Glutamatergic neuron (in vitro differentiated cells): ENCODE measurements at regions not wholly inside any gene's neighbourhood (a gene's known extent, or its start where the extent isn't known, plus 50 kb on each side); places are given as distances from the start of the nearest gene placed in this dataset.

Experiments used
- DNase-seq: peaks from one replicate; pipeline ENCODE4 v3.0.0; 2022
- H3K27ac Mint-ChIP-seq: one replicate; pipeline ENCODE4 v1.8.0; 2020; ENCODE audit warnings: mild to moderate bottlenecking, mixed read lengths, inconsistent platforms; ENCODE audit not compliant: unreplicated experiment
- H3K27me3 Mint-ChIP-seq: one replicate; pipeline ENCODE4 v1.8.0; 2020; ENCODE audit warnings: mild to moderate bottlenecking, moderate library complexity, mixed read lengths, inconsistent platforms; ENCODE audit not compliant: unreplicated experiment
- H3K36me3 Mint-ChIP-seq: one replicate; pipeline ENCODE4 v1.8.0; 2020; ENCODE audit warnings: mild to moderate bottlenecking, mixed read lengths, inconsistent platforms; ENCODE audit not compliant: unreplicated experiment
- H3K4me1 Mint-ChIP-seq: one replicate; pipeline ENCODE4 v1.8.0; 2020; ENCODE audit warnings: mild to moderate bottlenecking, low read depth, mixed read lengths, inconsistent platforms; ENCODE audit not compliant: unreplicated experiment
- H3K4me3 Mint-ChIP-seq: one replicate; pipeline ENCODE4 v1.8.0; 2020; ENCODE audit warnings: mild to moderate bottlenecking, mixed read lengths, inconsistent platforms; ENCODE audit not compliant: unreplicated experiment
- H3K9me3 Mint-ChIP-seq: one replicate; pipeline ENCODE4 v1.8.0; 2020; ENCODE audit warnings: mild to moderate bottlenecking, moderate library complexity, mixed read lengths, inconsistent platforms; ENCODE audit not compliant: unreplicated experiment
- TF ChIP-seq, protein P1 (sequence below): fragments of 200-600 bp; sonication (generic); IDR thresholded peaks from one replicate; pipeline ENCODE4 v1.5.0; 2021; ENCODE audit not compliant: partially characterized antibody, unreplicated experiment

DNA sequence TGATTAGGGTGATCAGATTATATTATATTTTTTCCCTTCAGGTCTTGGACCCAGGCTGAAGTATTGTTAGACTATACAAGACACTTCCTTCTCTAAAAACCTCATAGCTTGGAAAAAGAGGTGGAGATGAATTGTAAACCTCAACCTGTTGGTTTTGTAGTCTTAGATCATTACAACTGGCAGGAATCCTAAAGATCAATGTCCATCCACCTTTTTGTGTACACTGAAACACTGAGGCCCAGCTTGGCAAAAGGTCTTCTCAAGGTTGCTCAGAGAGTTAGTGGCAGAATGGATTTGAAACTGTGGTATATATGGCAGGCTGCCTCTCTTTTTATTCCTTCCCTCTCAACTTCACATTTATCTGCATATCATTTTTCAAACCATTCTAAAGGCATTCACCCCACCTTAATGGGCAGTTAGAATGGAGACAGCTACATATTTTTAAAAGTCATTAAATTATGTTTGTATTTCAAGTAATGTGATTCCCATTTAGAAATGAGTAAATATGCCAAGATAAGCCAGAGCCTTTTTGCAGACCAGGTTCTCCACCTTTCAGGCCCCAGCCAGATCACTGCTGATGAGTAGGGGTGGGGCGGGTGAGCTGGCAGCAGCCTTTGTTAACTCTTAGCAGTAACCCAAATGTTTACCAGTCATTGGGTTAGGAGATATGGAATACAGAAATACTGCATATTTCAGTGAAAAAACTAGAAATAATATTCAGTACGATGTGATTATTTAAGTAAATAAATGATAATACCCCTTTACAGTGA, 243.2 kb upstream of the F9 start:
- Mint-ChIP-seq H3K36me3 (no peaks in the 10 kb centered on the region), H3K4me1 (no peaks in the 10 kb centered on the region), H3K27me3 (no peaks in the 10 kb centered on the region), H3K27ac (no peak overlapping the region), H3K4me3 (no peak overlapping the region), H3K9me3 (no peaks in the 10 kb centered on the region)
- TF ChIP-seq, protein P1, sequence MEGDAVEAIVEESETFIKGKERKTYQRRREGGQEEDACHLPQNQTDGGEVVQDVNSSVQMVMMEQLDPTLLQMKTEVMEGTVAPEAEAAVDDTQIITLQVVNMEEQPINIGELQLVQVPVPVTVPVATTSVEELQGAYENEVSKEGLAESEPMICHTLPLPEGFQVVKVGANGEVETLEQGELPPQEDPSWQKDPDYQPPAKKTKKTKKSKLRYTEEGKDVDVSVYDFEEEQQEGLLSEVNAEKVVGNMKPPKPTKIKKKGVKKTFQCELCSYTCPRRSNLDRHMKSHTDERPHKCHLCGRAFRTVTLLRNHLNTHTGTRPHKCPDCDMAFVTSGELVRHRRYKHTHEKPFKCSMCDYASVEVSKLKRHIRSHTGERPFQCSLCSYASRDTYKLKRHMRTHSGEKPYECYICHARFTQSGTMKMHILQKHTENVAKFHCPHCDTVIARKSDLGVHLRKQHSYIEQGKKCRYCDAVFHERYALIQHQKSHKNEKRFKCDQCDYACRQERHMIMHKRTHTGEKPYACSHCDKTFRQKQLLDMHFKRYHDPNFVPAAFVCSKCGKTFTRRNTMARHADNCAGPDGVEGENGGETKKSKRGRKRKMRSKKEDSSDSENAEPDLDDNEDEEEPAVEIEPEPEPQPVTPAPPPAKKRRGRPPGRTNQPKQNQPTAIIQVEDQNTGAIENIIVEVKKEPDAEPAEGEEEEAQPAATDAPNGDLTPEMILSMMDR = no peak
- no peak for DNase-seq

DNA sequence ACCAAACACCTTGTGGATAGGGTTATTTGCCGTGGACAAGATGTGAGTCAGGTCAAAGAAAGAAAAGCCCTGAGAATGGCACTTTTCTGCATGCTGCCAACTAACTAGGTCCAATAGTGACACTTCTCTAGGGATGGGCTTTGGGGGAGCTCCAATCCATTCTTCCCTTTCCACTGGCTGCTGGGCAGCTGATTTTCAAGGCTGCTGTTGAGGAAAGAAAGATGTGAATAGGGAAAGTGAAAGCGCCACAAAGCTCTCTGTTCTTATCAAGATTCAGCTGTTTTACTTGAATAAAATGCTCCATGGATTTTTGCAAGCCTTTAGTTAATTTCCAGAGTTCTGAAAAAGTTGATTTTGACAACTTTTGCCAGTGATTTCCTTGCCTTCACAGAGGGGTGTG, 244.2 kb upstream of the F9 start:
- TF ChIP-seq, protein P1 = no peak
- Mint-ChIP-seq H3K4me3 (no peak overlapping the region), H3K9me3 (no peaks in the 10 kb centered on the region), H3K27me3 (no peaks in the 10 kb centered on the region), H3K27ac (no peak overlapping the region), H3K4me1 (no peaks in the 10 kb centered on the region), H3K36me3 (no peaks in the 10 kb centered on the region)
- DNase-seq = no peak

DNA sequence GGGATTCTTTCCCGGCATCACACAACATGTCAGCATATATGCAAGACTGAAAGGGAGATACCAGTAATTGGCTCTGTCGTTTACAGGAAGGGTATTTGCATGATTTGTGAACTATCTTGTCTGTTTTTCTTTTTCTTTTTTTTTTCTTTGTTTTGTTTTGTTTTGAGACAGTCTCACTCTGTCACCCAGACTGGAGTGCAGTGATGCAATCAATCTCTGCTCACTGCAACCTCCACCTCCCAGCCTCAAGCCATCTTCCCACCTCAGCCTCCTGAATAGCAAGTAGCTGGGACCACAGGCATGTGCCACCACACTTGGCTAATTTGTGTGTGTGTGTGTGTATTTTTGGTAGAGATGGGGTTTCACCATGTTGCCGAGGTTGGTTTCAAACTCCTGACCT, 262.7 kb upstream of the F9 start:
- Mint-ChIP-seq H3K36me3 (no peaks in the 10 kb centered on the region), H3K27me3 (no peaks in the 10 kb centered on the region), H3K27ac (no peak overlapping the region), H3K4me1 (no peaks in the 10 kb centered on the region), H3K4me3 (no peak overlapping the region), H3K9me3 (peaks cover 1% of the 10 kb centered on the region)
- TF ChIP-seq, protein P1 = no peak
- no peak for DNase-seq

DNA sequence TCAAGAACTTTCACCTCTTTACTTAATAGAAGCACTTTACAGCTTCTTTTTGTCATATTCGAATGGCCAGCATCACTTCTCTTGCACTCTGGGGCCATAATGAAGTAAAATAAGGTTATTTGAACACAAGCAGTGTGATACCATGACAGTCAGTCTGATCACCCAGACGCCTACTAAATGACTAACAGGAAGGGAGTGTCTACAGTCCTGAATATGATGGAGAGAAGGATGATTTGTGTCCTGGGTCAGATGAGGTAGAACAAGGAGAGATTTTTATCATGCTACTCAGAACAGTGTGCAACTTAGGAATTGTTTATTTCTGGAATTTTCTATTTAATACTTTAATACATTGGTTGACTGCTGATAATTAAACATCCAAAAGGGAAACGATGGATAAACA, 284.2 kb upstream of the F9 start:
- no peak for DNase-seq
- Mint-ChIP-seq H3K4me1 (no peaks in the 10 kb centered on the region), H3K27ac (no peak overlapping the region), H3K36me3 (no peaks in the 10 kb centered on the region), H3K27me3 (no peaks in the 10 kb centered on the region), H3K9me3 (no peaks in the 10 kb centered on the region), H3K4me3 (no peak overlapping the region)
- TF ChIP-seq, protein P1 = no peak

DNA sequence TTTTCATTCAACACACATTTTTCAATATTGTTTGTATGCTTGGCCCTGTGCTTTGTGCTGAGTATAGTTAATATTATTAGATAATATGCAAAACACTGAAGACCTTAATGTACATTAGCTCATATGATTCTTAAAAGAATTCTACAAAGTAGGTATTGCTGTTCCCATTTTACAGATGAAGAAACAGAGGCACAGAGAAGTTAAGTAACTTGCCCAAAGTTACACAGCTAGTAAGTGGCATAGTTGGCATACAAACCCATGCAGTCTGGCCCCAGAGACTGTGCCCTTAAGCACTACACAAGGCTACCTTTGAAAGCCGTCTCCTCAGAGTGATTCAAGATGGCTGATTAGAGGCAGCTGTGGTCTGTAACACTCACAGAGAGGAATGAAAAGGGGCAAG, 293.4 kb upstream of the F9 start:
- TF ChIP-seq, protein P1 = no peak
- Mint-ChIP-seq H3K36me3 (no peaks in the 10 kb centered on the region), H3K4me3 (no peak overlapping the region), H3K27ac (no peak overlapping the region), H3K4me1 (no peaks in the 10 kb centered on the region), H3K9me3 (no peaks in the 10 kb centered on the region), H3K27me3 (peaks cover 2% of the 10 kb centered on the region)
- no peak for DNase-seq
